ENCODE measurements at regions not wholly inside any gene's neighbourhood (a gene's known extent, or its start where the extent isn't known, plus 50 kb on each side); places are given as distances from the start of the nearest gene placed in this dataset.

- no peak for TF ChIP-seq CREB1 (IDR thresholded peaks at IDR 0.05; ENCODE audit: low read depth)
- no peak for TF ChIP-seq RAD21 (IDR thresholded peaks at IDR 0.05; ENCODE audit: low read depth)
- no peak for TF ChIP-seq REST (IDR thresholded peaks at IDR 0.05; ENCODE audit: low read depth)
- TF ChIP-seq EP300 (IDR thresholded peaks at IDR 0.05; ENCODE audit: borderline replicate concordance), result no peak
- TF ChIP-seq CEBPB (IDR thresholded peaks at IDR 0.05), result no peak
- TF ChIP-seq TAF1 (IDR thresholded peaks at IDR 0.05; ENCODE audit: low read depth), result no peak
These were observed 139.0 kb upstream of the TNRC6C start for GRCh38 chr17:77819497-77819896.

Measured in Ishikawa (cell line).